Keratinocyte (primary cell): ENCODE measurements at regions not wholly inside any gene's neighbourhood (a gene's known extent, or its start where the extent isn't known, plus 50 kb on each side); places are given as distances from the start of the nearest gene placed in this dataset.

ENCODE experiments used
- DNase-seq: peaks from one replicate; pipeline ENCODE4 v3.0.0-alpha.2; 2011; ENCODE audit warnings: low read depth, missing footprints, low spot score
- FAIRE-seq: peaks from 2 replicates; lab custom pipeline; 2011; peaks lifted over from hg19 to GRCh38; lab: Jason Lieb, UNC
- H2AFZ ChIP-seq: 2 replicates; pipeline ENCODE4 v1.6.0; 2012; ENCODE audit warnings: low read length, control low read depth, inconsistent platforms; ENCODE audit not compliant: control insufficient read depth
- H3K27ac ChIP-seq: 2 replicates; pipeline ENCODE4 v1.5.1; 2011; ENCODE audit warnings: low read length; ENCODE audit not compliant: control insufficient read depth, insufficient read depth
- H3K27me3 ChIP-seq: 3 replicates; pipeline ENCODE4 v1.6.0; 2011; ENCODE audit warnings: low read length; ENCODE audit not compliant: control insufficient read depth, insufficient read depth; ENCODE audit errors: extremely low read depth
- H3K36me3 ChIP-seq, 2 experiments: 2 replicates in 1 of 2; 3 replicates in 1 of 2; pipeline ENCODE4 v1.5.1; 2011; ENCODE audit warnings: low read length in 2 of 2, mild to moderate bottlenecking in 1 of 2; ENCODE audit not compliant: control insufficient read depth in 2 of 2, insufficient read depth in 2 of 2; ENCODE audit errors: extremely low read depth in 1 of 2
- H3K4me1 ChIP-seq: 3 replicates; pipeline ENCODE4 v1.5.1; 2011; ENCODE audit warnings: low read length; ENCODE audit not compliant: control insufficient read depth, insufficient read depth; ENCODE audit errors: extremely low read depth
- H3K4me2 ChIP-seq: 3 replicates; pipeline ENCODE4 v1.6.0; 2011; ENCODE audit warnings: low read depth, low read length; ENCODE audit not compliant: control insufficient read depth, insufficient read depth; ENCODE audit errors: extremely low read depth
- H3K4me3 ChIP-seq, 3 experiments: fragments of 200-600 bp in 1 of 3; sonication (generic) in 1 of 3; 2 replicates in 2 of 3; 3 replicates in 1 of 3; pipeline ENCODE4 v1.5.1; 2011 to 2016; ENCODE audit warnings: low read length in 3 of 3, mild to moderate bottlenecking in 3 of 3, control low read depth in 2 of 3, inconsistent platforms in 1 of 3, low read depth in 1 of 3, mixed read lengths in 1 of 3, mixed run types in 1 of 3, moderate library complexity in 1 of 3; ENCODE audit not compliant: control insufficient read depth in 2 of 3, insufficient read depth in 2 of 3; ENCODE audit errors: extremely low read depth in 1 of 3
- H3K79me2 ChIP-seq: 2 replicates; pipeline ENCODE4 v1.6.0; 2012; ENCODE audit warnings: low read length; ENCODE audit not compliant: control insufficient read depth, insufficient read depth
- H3K9ac ChIP-seq: 3 replicates; pipeline ENCODE4 v1.6.0; 2011; ENCODE audit warnings: low read length; ENCODE audit not compliant: control insufficient read depth, insufficient read depth; ENCODE audit errors: extremely low read depth
- H3K9me1 ChIP-seq: 3 replicates; pipeline ENCODE4 v1.6.0; 2011; ENCODE audit warnings: low read length; ENCODE audit not compliant: control insufficient read depth, insufficient read depth; ENCODE audit errors: extremely low read depth
- H3K9me3 ChIP-seq: 2 replicates; pipeline ENCODE4 v1.5.1; 2012; ENCODE audit warnings: low read depth, low read length; ENCODE audit not compliant: control insufficient read depth
- H4K20me1 ChIP-seq: 3 replicates; pipeline ENCODE4 v1.6.0; 2011; ENCODE audit warnings: low read length; ENCODE audit not compliant: control insufficient read depth, insufficient read depth; ENCODE audit errors: extremely low read depth
- EZH2 ChIP-seq: IDR thresholded peaks from one replicate; pipeline ENCODE4 v1.6.1; 2012; ENCODE audit warnings: inconsistent platforms, mild to moderate bottlenecking, low read length, moderate library complexity
- dilution Hi-C: fragments of 300-500 bp; cut with MboI; formaldehyde crosslinking; loops from one replicate; pipeline ENCODE4 v1.7.0; 2020; ENCODE audit warnings: low sequenced_read_pairs; ENCODE audit not compliant: extremely low pct_ligation_motif_present
- TF ChIP-seq, protein P1 (sequence below), 3 experiments: IDR thresholded peaks in 1 of 3; conservative IDR thresholded peaks in 1 of 3; optimal IDR thresholded peaks in 1 of 3; 2 replicates in 2 of 3; 3 replicates in 1 of 3; pipeline versions ENCODE3 to v1.5.1; 2011; ENCODE audit warnings: low read length in 3 of 3, mild to moderate bottlenecking in 3 of 3, moderate library complexity in 2 of 3, control low read depth in 1 of 3, inconsistent platforms in 1 of 3; ENCODE audit not compliant: insufficient read depth in 2 of 3; ENCODE audit errors: extremely low read depth in 1 of 3

DNA sequence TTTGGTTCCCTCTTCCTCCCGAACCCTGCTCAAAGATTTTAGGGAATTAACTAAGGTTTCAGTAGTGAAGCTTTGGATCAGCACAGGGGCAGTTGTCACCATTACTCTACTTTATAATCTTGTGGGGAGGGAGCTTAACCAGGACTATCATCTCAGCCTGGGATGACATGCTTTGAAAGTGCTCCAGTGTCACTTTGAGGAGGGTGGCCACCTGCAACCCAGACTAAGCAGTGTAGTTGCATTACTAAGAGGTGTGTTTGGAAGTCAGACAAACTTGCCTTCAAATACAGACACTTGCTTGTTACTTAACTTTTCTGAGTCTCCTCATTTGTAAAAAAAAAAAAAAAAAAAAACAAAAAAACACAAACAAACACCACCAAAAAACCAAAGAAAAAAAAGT is 340.3 kb upstream of the TBL1XR1 start:
- DNase-seq = no peak
- no peaks in the 10 kb centered on the region for H3K27me3 ChIP-seq
- H3K79me2 ChIP-seq = no peaks in the 10 kb centered on the region
- dilution Hi-C loops = no loop called here
- H3K4me1 ChIP-seq = no peaks in the 10 kb centered on the region
- H2AFZ ChIP-seq = no peak overlapping the region
- no peaks in the 10 kb centered on the region for H3K9me1 ChIP-seq
- no peaks in the 10 kb centered on the region for H4K20me1 ChIP-seq
- no peak overlapping the region for H3K27ac ChIP-seq
- no peak overlapping the region for H3K9ac ChIP-seq
- no peaks in the 10 kb centered on the region for H3K9me3 ChIP-seq
- no peaks in the 10 kb centered on the region for H3K36me3 ChIP-seq
- no peak overlapping the region for H3K4me3 ChIP-seq
- no peak overlapping the region for H3K4me2 ChIP-seq
- no peak for FAIRE-seq
- TF ChIP-seq, protein P1, sequence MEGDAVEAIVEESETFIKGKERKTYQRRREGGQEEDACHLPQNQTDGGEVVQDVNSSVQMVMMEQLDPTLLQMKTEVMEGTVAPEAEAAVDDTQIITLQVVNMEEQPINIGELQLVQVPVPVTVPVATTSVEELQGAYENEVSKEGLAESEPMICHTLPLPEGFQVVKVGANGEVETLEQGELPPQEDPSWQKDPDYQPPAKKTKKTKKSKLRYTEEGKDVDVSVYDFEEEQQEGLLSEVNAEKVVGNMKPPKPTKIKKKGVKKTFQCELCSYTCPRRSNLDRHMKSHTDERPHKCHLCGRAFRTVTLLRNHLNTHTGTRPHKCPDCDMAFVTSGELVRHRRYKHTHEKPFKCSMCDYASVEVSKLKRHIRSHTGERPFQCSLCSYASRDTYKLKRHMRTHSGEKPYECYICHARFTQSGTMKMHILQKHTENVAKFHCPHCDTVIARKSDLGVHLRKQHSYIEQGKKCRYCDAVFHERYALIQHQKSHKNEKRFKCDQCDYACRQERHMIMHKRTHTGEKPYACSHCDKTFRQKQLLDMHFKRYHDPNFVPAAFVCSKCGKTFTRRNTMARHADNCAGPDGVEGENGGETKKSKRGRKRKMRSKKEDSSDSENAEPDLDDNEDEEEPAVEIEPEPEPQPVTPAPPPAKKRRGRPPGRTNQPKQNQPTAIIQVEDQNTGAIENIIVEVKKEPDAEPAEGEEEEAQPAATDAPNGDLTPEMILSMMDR (optimal IDR thresholded peaks at IDR 0.05 in 1 of 3, IDR thresholded peaks at IDR 0.05 in 1 of 3, conservative IDR thresholded peaks at IDR 0.05 in 1 of 3; ENCODE audit: extremely low read depth in 1 of 3, insufficient read depth in 2 of 3, low read length in 3 of 3) = no peak
- TF ChIP-seq EZH2 = no peak

- FAIRE-seq = no peak
- no peaks in the 10 kb centered on the region for H3K9me3 ChIP-seq
- no peak overlapping the region for H3K27ac ChIP-seq
- TF ChIP-seq, protein P1 (optimal IDR thresholded peaks at IDR 0.05 in 1 of 3, IDR thresholded peaks at IDR 0.05 in 1 of 3, conservative IDR thresholded peaks at IDR 0.05 in 1 of 3; ENCODE audit: extremely low read depth in 1 of 3, insufficient read depth in 2 of 3, low read length in 3 of 3) = no peak
- no peak for TF ChIP-seq EZH2
- DNase-seq = no peak
- H3K36me3 ChIP-seq = no peaks in the 10 kb centered on the region
- no peaks in the 10 kb centered on the region for H3K27me3 ChIP-seq
- no peaks in the 10 kb centered on the region for H4K20me1 ChIP-seq
- H2AFZ ChIP-seq = no peak overlapping the region
- dilution Hi-C loops = no loop called here
- H3K4me3 ChIP-seq = no peak overlapping the region
- no peak overlapping the region for H3K9ac ChIP-seq
- H3K4me2 ChIP-seq = no peak overlapping the region
- H3K9me1 ChIP-seq = no peaks in the 10 kb centered on the region
- no peaks in the 10 kb centered on the region for H3K4me1 ChIP-seq
- no peaks in the 10 kb centered on the region for H3K79me2 ChIP-seq
These were observed 340.9 kb upstream of the TBL1XR1 start for GRCh38 chr3:177538048-177538749.
